Hepatocyte (in vitro differentiated cells): ENCODE measurements at regions not wholly inside any gene's neighbourhood (a gene's known extent, or its start where the extent isn't known, plus 50 kb on each side); places are given as distances from the start of the nearest gene placed in this dataset.

Experiments
- EZH2 ChIP-seq: fragments of 200-600 bp; sonication (generic); IDR thresholded peaks from 2 replicates; pipeline ENCODE4 v1.6.1; 2016; ENCODE audit warnings: antibody characterized with exemption, mild to moderate bottlenecking, borderline replicate concordance
- EZH2phosphoT487 ChIP-seq: fragments of 200-600 bp; sonication (generic); IDR thresholded peaks from one replicate; pipeline ENCODE4 v1.6.1; 2018; ENCODE audit warnings: antibody characterized with exemption, mild to moderate bottlenecking, low read depth, moderate library complexity; ENCODE audit not compliant: unreplicated experiment, severe bottlenecking
- TF ChIP-seq, protein P1 (sequence below): fragments of 200-600 bp; sonication (generic); IDR thresholded peaks from 2 replicates; pipeline ENCODE4 v1.5.1; 2016; ENCODE audit warnings: antibody characterized with exemption, mild to moderate bottlenecking; ENCODE audit not compliant: poor library complexity

DNA sequence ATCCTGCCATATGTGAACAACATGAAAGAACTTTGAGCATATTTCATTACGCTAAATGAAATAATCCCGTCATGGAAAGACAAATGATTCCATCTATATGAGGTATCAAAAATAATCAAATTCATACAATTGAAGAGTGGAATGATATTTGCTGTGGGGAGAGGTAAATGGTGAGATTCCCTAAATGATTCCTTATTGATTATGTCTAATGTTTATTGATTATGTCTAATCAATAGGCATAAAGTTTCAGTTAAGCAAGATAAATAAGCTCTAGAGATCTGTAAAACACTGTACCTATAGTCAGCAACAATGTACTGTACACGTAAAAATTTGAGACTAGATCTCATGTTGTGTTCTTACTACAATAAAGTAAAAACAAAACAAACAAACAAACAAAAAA, 85.4 kb upstream of the MEGF10 start:
- TF ChIP-seq, protein P1, sequence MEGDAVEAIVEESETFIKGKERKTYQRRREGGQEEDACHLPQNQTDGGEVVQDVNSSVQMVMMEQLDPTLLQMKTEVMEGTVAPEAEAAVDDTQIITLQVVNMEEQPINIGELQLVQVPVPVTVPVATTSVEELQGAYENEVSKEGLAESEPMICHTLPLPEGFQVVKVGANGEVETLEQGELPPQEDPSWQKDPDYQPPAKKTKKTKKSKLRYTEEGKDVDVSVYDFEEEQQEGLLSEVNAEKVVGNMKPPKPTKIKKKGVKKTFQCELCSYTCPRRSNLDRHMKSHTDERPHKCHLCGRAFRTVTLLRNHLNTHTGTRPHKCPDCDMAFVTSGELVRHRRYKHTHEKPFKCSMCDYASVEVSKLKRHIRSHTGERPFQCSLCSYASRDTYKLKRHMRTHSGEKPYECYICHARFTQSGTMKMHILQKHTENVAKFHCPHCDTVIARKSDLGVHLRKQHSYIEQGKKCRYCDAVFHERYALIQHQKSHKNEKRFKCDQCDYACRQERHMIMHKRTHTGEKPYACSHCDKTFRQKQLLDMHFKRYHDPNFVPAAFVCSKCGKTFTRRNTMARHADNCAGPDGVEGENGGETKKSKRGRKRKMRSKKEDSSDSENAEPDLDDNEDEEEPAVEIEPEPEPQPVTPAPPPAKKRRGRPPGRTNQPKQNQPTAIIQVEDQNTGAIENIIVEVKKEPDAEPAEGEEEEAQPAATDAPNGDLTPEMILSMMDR: no peak
- TF ChIP-seq EZH2phosphoT487 (no peak), EZH2 (no peak)
